A549 (cell line): ENCODE measurements at regions not wholly inside any gene's neighbourhood (a gene's known extent, or its start where the extent isn't known, plus 50 kb on each side); places are given as distances from the start of the nearest gene placed in this dataset.

ENCODE experiments used
- ATOH8 ChIP-seq: fragments of 250-450 bp; sonication (Bioruptor Pico); IDR thresholded peaks from 2 replicates; pipeline ENCODE4 v1.5.0; 2020; ENCODE audit warnings: low read depth, mild to moderate bottlenecking, moderate library complexity
- CBX8 ChIP-seq: fragments of 200-600 bp; sonication (generic); IDR thresholded peaks from 2 replicates; pipeline ENCODE4 v1.6.1; 2016
- CEBPB ChIP-seq, 2 experiments: fragments of >200 bp in 1 of 2; sonication (Bioruptor Twin) in 1 of 2; formaldehyde crosslinking in 1 of 2; IDR thresholded peaks; 2 replicates each; pipeline ENCODE4 v1.6.1; 2012 to 2016
- CTCF ChIP-seq: fragments of >200 bp; sonication (Bioruptor Twin); formaldehyde crosslinking; IDR thresholded peaks from 3 replicates; pipeline ENCODE4 v1.5.1; 2016
- EP300 ChIP-seq, 2 experiments: fragments of >200 bp; sonication (Bioruptor Twin); formaldehyde crosslinking; IDR thresholded peaks; 2 replicates in 1 of 2; 3 replicates in 1 of 2; pipeline ENCODE4 v1.6.1; 2016 to 2017
- HDAC2 ChIP-seq: fragments of 200-600 bp; sonication (generic); IDR thresholded peaks from 2 replicates; pipeline ENCODE4 v1.6.1; 2016
- POLR2A ChIP-seq: IDR thresholded peaks from 2 replicates; pipeline ENCODE4 v1.6.1; 2012; ENCODE audit warnings: mild to moderate bottlenecking, low read length
- RAD21 ChIP-seq, 2 experiments: fragments of >200 bp in 1 of 2; sonication (Bioruptor Twin) in 1 of 2; formaldehyde crosslinking in 1 of 2; IDR thresholded peaks in 1 of 2; conservative IDR thresholded peaks in 1 of 2; 2 replicates in 1 of 2; 3 replicates in 1 of 2; pipeline ENCODE4 v1.6.1; 2012 to 2018; ENCODE audit warnings: inconsistent platforms in 1 of 2
- RFX5 ChIP-seq: fragments of 450-650 bp; IDR thresholded peaks from 2 replicates; pipeline ENCODE4 v1.7.1; 2014; ENCODE audit warnings: antibody characterized with exemption, mild to moderate bottlenecking, moderate library complexity

GRCh38 chr6:132910759-132911158 lies 96.4 kb downstream of the RPS12 start:
- TF ChIP-seq RAD21 (conservative IDR thresholded peaks at IDR 0.05 in 1 of 2, IDR thresholded peaks at IDR 0.05 in 1 of 2) (no peak), CTCF (no peak), CEBPB (IDR thresholded peaks at IDR 0.05) (no peak), RFX5 (no peak), HDAC2 (no peak), CBX8 (no peak), POLR2A (no peak), EP300 (IDR thresholded peaks at IDR 0.05) (no peak), ATOH8 (CRISPR knock-in tag) (no peak)
